ENCODE measurements at regions not wholly inside any gene's neighbourhood (a gene's known extent, or its start where the extent isn't known, plus 50 kb on each side); places are given as distances from the start of the nearest gene placed in this dataset.
A peak's percentile ranks its signal among the peaks of the same experiment; 100 is the strongest.

- in situ Hi-C loops (cut with HindIII; ENCODE audit: low sequenced_read_pairs): no loop called here
- DNase-seq (ENCODE audit: low spot score): no peak
These were observed 199.0 kb upstream of the STK17B start for GRCh38 chr2:196370381-196370780.

GRCh38 chr2:196372276-196372809 lies 201.0 kb upstream of the STK17B start:
- no peak for DNase-seq (ENCODE audit: low spot score)
- in situ Hi-C loops (cut with HindIII; ENCODE audit: low sequenced_read_pairs): no loop called here

GRCh38 chr2:196372811-196373664 lies 201.7 kb upstream of the STK17B start:
- peak; percentile 25 for DNase-seq (ENCODE audit: low spot score)
- in situ Hi-C loops (cut with HindIII; ENCODE audit: low sequenced_read_pairs): no loop called here

GRCh38 chr2:196376984-196377877 lies 205.9 kb upstream of the STK17B start:
- in situ Hi-C loops (cut with HindIII; ENCODE audit: low sequenced_read_pairs): no loop called here
- DNase-seq (ENCODE audit: low spot score): no peak

DNA sequence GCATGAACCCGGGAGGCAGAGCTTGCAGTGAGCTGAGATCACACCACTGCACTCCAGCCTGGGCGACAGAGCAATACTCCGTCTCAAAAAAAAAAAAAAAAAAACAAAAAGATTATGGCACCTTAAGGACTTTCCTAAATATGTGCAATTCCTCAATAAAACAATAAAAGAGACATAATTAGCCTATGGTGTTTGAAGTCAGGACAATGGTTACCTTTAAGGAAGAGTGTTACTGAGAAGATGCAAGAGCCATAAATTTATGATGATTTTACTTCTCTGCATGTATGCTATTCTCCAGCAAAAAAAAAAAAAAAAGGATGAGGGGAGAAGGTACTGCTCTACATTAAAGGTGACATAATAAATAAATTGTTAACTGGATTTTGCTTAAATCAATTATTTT lies 208.2 kb upstream of the STK17B start:
- no peak for DNase-seq (ENCODE audit: low spot score)
- in situ Hi-C loops (cut with HindIII; ENCODE audit: low sequenced_read_pairs): no loop called here

DNA sequence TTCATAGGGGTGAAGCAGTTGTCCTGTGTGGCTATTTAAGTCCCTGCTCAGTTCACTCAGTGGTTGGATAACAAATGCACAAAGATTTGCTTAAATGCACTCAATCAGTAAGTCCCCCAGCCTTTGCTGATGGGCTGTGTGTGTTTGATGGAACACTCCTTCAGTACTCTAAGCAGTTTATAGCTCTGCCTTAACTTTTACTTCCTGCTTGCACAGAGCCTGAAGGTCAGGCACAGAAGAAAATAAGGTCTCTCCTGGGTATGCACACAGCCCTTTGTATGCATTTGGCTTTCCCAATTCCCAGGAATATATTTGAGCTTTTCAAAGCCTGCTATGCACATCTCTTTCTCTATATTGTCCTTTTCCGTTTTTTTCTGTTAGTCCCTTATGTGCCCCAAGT lies 208.7 kb upstream of the STK17B start:
- in situ Hi-C loops (cut with HindIII; ENCODE audit: low sequenced_read_pairs): no loop called here
- DNase-seq (ENCODE audit: low spot score): no peak

DNA sequence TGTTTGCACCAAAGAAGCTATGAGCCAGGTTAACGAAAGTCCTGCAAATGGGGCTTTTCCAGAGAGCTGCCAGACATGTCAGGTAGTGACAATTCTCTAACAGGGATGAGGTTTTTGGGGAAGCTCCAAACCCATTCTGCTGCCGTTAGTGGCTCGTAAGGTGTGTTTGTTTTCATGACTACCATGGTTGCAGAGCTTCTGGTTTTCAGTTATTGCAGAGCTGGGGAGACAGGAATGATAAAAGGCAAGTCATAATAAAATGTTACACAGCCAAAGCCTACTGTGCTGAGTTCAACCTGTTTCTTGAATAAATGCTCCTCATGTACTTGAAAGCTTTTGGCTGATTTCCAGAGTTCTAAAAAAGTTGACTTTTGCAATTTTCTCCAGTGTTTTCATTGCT lies 209.2 kb upstream of the STK17B start:
- in situ Hi-C loops (cut with HindIII; ENCODE audit: low sequenced_read_pairs): no loop called here

GRCh38 chr2:196381464-196381863 lies 210.1 kb upstream of the STK17B start:
- no peak for DNase-seq (ENCODE audit: low spot score)
- in situ Hi-C loops (cut with HindIII; ENCODE audit: low sequenced_read_pairs): no loop called here

More for the DNA sequence above, 209.2 kb upstream of the STK17B start:
- DNase-seq (ENCODE audit: low spot score): peak; percentile 26

- no peak for DNase-seq (ENCODE audit: low spot score)
- in situ Hi-C loops (cut with HindIII; ENCODE audit: low sequenced_read_pairs): no loop called here
These were observed 212.4 kb upstream of the STK17B start for GRCh38 chr2:196383799-196384198.

- DNase-seq (ENCODE audit: low spot score): no peak
- in situ Hi-C loops (cut with HindIII; ENCODE audit: low sequenced_read_pairs): no loop called here
These were observed 213.4 kb upstream of the STK17B start for GRCh38 chr2:196384729-196385128.

DNA sequence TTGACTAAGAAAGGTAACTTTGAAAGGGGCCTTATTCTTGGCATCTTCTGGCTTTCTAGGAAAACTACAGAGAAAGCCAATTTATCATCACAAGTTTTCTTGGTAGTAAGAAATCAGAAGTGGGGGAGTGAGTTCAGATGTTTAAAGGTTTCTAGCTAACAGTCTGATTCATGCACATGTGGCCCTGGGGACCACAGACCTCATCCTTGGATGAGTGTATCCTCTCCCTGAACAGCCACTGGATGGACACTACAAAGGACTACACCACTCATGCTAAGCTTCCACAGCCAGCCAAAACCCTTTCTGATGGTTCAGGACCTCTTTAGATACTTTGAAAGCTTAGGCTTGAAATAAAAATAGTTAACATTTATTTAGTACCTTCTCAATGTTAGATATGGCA lies 218.3 kb upstream of the STK17B start:
- no peak for DNase-seq (ENCODE audit: low spot score)
- in situ Hi-C loops (cut with HindIII; ENCODE audit: low sequenced_read_pairs): no loop called here

DNA sequence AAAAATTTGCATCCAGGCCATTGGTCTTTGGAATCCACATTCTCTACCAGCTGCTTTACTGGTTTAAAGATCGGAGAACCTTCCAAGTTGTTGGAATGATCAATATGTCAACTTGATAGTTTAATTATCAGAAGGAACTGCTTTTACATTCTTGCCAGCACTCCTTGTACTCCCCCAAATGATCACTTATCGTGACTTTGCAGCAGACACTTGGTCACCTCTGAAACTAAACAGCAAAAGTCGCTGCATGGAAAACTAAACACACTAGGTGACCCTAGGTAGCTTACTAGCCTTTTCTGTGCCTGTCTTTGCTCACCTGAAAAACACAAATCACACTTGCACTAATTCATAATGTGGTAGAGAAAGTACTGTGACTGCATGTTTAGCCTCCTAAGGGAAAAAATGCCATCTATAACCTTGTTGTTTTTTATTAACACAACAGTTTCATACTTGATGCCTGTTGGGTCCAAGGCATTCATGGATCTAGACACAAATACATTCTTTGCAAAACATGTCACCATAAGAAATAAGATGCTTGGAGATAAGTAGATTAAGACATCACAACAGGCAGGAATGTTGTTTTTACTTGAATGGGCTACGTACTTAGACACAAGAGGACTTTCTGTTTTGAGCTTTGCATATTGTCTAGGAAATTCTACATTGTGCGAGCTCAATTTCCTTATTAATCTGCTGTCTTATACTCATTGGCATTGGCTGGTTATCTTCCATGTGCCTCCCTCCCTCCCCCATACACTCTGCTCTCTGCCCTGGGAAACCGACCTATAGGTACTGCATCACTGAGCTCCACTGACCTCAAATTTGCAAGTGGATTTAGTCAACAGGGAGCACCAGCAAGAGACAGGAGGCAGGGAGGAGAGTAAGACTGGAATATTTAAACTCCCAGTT lies 219.1 kb upstream of the STK17B start:
- DNase-seq (ENCODE audit: low spot score): no peak
- in situ Hi-C loops (cut with HindIII; ENCODE audit: low sequenced_read_pairs): no loop called here

- DNase-seq (ENCODE audit: low spot score): no peak
- in situ Hi-C loops (cut with HindIII; ENCODE audit: low sequenced_read_pairs): no loop called here
These were observed 219.7 kb upstream of the STK17B start for GRCh38 chr2:196391149-196391479.

- in situ Hi-C loops (cut with HindIII; ENCODE audit: low sequenced_read_pairs): no loop called here
- no peak for DNase-seq (ENCODE audit: low spot score)
These were observed 227.7 kb upstream of the STK17B start for GRCh38 chr2:196399096-196399495.

DNA sequence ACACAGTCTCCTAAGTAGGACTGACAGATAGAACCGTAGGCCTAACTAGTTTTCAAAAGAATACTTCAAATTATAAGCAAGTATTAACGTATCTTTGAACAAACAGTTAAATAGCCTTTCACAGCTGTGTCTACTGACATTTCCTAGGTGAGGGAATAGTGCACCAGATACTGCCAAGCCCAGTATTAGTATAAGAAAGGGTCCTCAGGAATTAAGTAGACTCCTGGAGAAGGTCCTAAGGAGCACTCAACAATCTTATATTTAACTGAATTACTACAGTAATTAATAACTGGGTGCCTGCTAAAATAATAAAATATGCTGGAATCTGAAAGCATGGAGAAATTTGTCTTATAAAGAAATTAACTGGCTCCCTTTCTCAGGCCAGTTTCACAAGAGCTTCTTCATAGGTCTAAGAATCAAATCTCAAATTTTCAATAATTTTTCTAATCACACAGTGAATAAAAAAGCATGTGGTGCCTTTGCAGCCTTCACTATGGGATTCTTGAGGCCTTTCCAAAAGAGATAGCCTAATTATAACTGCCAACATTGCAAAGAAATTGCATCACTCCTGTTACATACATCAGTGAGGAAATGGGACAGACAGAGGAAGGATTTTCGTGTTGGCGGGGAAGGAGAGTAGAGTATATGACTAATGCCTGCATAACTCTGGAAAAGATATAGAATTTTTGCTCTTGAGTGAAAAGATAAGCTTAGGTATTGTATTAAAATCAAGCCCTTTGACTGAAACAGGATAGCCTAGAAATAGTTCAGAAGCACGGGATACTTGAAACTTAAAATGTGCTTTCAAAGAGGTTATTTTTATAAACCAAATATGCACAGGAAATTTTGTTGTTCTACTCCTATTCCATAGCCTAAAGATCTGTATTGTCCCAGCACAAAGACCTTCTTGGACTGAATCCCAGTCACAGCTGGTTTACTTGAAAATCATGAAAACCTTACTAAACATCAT lies 228.6 kb upstream of the STK17B start:
- in situ Hi-C loops (cut with HindIII; ENCODE audit: low sequenced_read_pairs): no loop called here
- DNase-seq (ENCODE audit: low spot score): peak; percentile 33

- in situ Hi-C loops (cut with HindIII; ENCODE audit: low sequenced_read_pairs): no loop called here
- DNase-seq (ENCODE audit: low spot score): no peak
These were observed 232.1 kb upstream of the STK17B start for GRCh38 chr2:196403471-196403870.

GRCh38 chr2:196404276-196404675 lies 232.9 kb upstream of the STK17B start:
- in situ Hi-C loops (cut with HindIII; ENCODE audit: low sequenced_read_pairs): no loop called here
- DNase-seq (ENCODE audit: low spot score): no peak

GRCh38 chr2:196407675-196408264 lies 231.7 kb upstream of the CCDC150 start:
- in situ Hi-C loops (cut with HindIII; ENCODE audit: low sequenced_read_pairs): no loop called here
- no peak for DNase-seq (ENCODE audit: low spot score)

Measured in G401 (cell line).